PC-9 (cell line): ENCODE measurements at regions not wholly inside any gene's neighbourhood (a gene's known extent, or its start where the extent isn't known, plus 50 kb on each side); places are given as distances from the start of the nearest gene placed in this dataset.

Experiments
- BruUV-seq: library from RNA; stranded (reverse); fragments of 400-500 nt; replicated peaks from 2 replicates; lab custom pipeline; 2021; lab: Mats Ljungman, UMichigan
- CTCF ChIA-PET: fragments of 300-600 bp; sonication (Branson Sonifier 250); formaldehyde crosslinking; loops from one replicate; lab custom pipeline; 2022; ENCODE audit warnings: antibody characterized with exemption; lab: Charles Lee
- POLR2A ChIA-PET: fragments of 300-600 bp; sonication (Branson Sonifier 250); formaldehyde crosslinking; loops from one replicate; lab custom pipeline; 2022; ENCODE audit warnings: antibody characterized with exemption; ENCODE audit not compliant: unreplicated experiment; lab: Charles Lee
- DNase-seq, 2 experiments: peaks; one replicate each; pipeline versions ENCODE4 v3.0.0 to v3.0.0-alpha.2; 2015 to 2022; ENCODE audit warnings: mixed read lengths in 1 of 2
- H2AFZ ChIP-seq: fragments of 200-600 bp; sonication (generic); 2 replicates; pipeline ENCODE4 v1.8.1; 2017; ENCODE audit warnings: antibody characterized with exemption
- H3F3A ChIP-seq: fragments of 200-600 bp; sonication (generic); 2 replicates; pipeline ENCODE4 v1.8.1; 2017; ENCODE audit warnings: antibody characterized with exemption, mild to moderate bottlenecking, low read depth; ENCODE audit not compliant: insufficient read depth
- H3K27ac ChIP-seq: fragments of 200-600 bp; sonication (generic); 2 replicates; pipeline ENCODE4 v1.6.1; 2016; ENCODE audit warnings: mixed run types
- H3K27me3 ChIP-seq: fragments of 200-600 bp; sonication (generic); 2 replicates; pipeline ENCODE4 v1.6.1; 2016; ENCODE audit warnings: low read depth, mixed run types; ENCODE audit not compliant: insufficient read depth
- H3K36me3 ChIP-seq: fragments of 200-600 bp; sonication (generic); 2 replicates; pipeline ENCODE4 v1.6.1; 2016; ENCODE audit warnings: low read depth, mixed run types
- H3K4me1 ChIP-seq: fragments of 200-600 bp; sonication (generic); replicated peaks from 2 replicates; pipeline ENCODE4 v1.6.1; 2016; ENCODE audit warnings: mixed run types; ENCODE audit not compliant: insufficient read depth
- H3K4me2 ChIP-seq: fragments of 200-600 bp; sonication (generic); 2 replicates; pipeline ENCODE4 v1.6.1; 2017; ENCODE audit warnings: mixed run types
- H3K4me3 ChIP-seq: fragments of 200-600 bp; sonication (generic); 2 replicates; pipeline ENCODE4 v1.6.1; 2016; ENCODE audit warnings: mixed run types
- H3K79me2 ChIP-seq: fragments of 200-600 bp; sonication (generic); 2 replicates; pipeline ENCODE4 v1.6.1; 2017; ENCODE audit warnings: low read depth, mixed run types
- H3K9me2 ChIP-seq: fragments of 200-600 bp; sonication (generic); 2 replicates; pipeline ENCODE4 v1.8.1; 2017; ENCODE audit warnings: mild to moderate bottlenecking; ENCODE audit not compliant: insufficient read depth
- H3K9me3 ChIP-seq: fragments of 200-600 bp; sonication (generic); 2 replicates; pipeline ENCODE4 v1.8.1; 2016; ENCODE audit warnings: low read depth; ENCODE audit not compliant: insufficient read depth
- H4K20me1 ChIP-seq: fragments of 200-600 bp; sonication (generic); 2 replicates; pipeline ENCODE4 v1.8.1; 2017; ENCODE audit not compliant: insufficient read depth
- CTCF ChIP-seq: fragments of 200-600 bp; sonication (generic); conservative IDR thresholded peaks from 2 replicates; pipeline ENCODE4 v1.6.1; 2017; ENCODE audit warnings: mixed run types, antibody characterized with exemption, mild to moderate bottlenecking, moderate library complexity
- EZH2 ChIP-seq: fragments of 200-600 bp; sonication (generic); IDR thresholded peaks from 2 replicates; pipeline ENCODE4 v1.8.0; 2017; ENCODE audit warnings: antibody characterized with exemption, low read depth
- intact Hi-C: fragments of 100-400 bp; cut with micrococcal nuclease; formaldehyde crosslinking; loops from one replicate; pipeline ENCODE4 v1.10.0; 2022; ENCODE audit not compliant: unreplicated experiment

- Histone ChIP-seq H3F3A (no peaks in the 10 kb centered on the region), H3K27me3 (no peaks in the 10 kb centered on the region), H3K79me2 (no peaks in the 10 kb centered on the region), H3K4me2 (no peak overlapping the region), H2AFZ (no peak overlapping the region), H3K9me3 (no peaks in the 10 kb centered on the region), H4K20me1 (no peaks in the 10 kb centered on the region), H3K36me3 (no peaks in the 10 kb centered on the region), H3K9me2 (no peaks in the 10 kb centered on the region; the same call in none of the 2 replicates), H3K27ac (no peak overlapping the region), H3K4me1 (no peaks in the 10 kb centered on the region), H3K4me3 (no peak overlapping the region)
- TF ChIP-seq CTCF = no peak
- no peak for TF ChIP-seq EZH2
- POLR2A ChIA-PET = no interaction called here
- BruUV-seq = no TSS peak
- intact Hi-C loops = no loop called here
- DNase-seq = no peak
- CTCF ChIA-PET = no interaction called here
Measured at GRCh38 chr6:102799051-102799450, 1405.5 kb downstream of the GRIK2 start.

GRCh38 chr6:102798636-102799035, 1405.1 kb downstream of the GRIK2 start:
- no peaks in the 10 kb centered on the region for H3K9me3 ChIP-seq
- ChIA-PET CTCF (no interaction called here), POLR2A (no interaction called here)
- intact Hi-C loops = no loop called here
- no peaks in the 10 kb centered on the region for H4K20me1 ChIP-seq
- H3F3A ChIP-seq = no peaks in the 10 kb centered on the region
- no peak overlapping the region for H3K27ac ChIP-seq
- TF ChIP-seq CTCF (no peak), EZH2 (no peak)
- no peaks in the 10 kb centered on the region for H3K4me1 ChIP-seq
- H3K9me2 ChIP-seq = no peaks in the 10 kb centered on the region; the same call in none of the 2 replicates
- no peak overlapping the region for H3K4me2 ChIP-seq
- H3K27me3 ChIP-seq = no peaks in the 10 kb centered on the region
- peak in 1 of 2 experiments; percentile 1 for DNase-seq
- BruUV-seq = no TSS peak
- H3K79me2 ChIP-seq = no peaks in the 10 kb centered on the region
- no peak overlapping the region for H3K4me3 ChIP-seq
- no peaks in the 10 kb centered on the region for H3K36me3 ChIP-seq
- no peak overlapping the region for H2AFZ ChIP-seq

GRCh38 chr6:102793752-102794151, 1400.2 kb downstream of the GRIK2 start:
- no peak overlapping the region for H3K4me2 ChIP-seq
- no peaks in the 10 kb centered on the region for H3F3A ChIP-seq
- no TSS peak for BruUV-seq
- intact Hi-C loops = no loop called here
- no peak for DNase-seq
- H3K27ac ChIP-seq = no peak overlapping the region
- TF ChIP-seq EZH2 (no peak), CTCF (no peak)
- H3K79me2 ChIP-seq = no peaks in the 10 kb centered on the region
- no peaks in the 10 kb centered on the region for H3K9me3 ChIP-seq
- CTCF ChIA-PET = no interaction called here
- H4K20me1 ChIP-seq = no peaks in the 10 kb centered on the region
- H3K4me3 ChIP-seq = no peak overlapping the region
- H3K36me3 ChIP-seq = no peaks in the 10 kb centered on the region
- POLR2A ChIA-PET = no interaction called here
- H3K9me2 ChIP-seq = peaks cover 7% of the 10 kb centered on the region
- H2AFZ ChIP-seq = no peak overlapping the region
- no peaks in the 10 kb centered on the region for H3K27me3 ChIP-seq
- no peaks in the 10 kb centered on the region for H3K4me1 ChIP-seq
